ENCODE measurements at regions not wholly inside any gene's neighbourhood (a gene's known extent, or its start where the extent isn't known, plus 50 kb on each side); places are given as distances from the start of the nearest gene placed in this dataset.

DNA sequence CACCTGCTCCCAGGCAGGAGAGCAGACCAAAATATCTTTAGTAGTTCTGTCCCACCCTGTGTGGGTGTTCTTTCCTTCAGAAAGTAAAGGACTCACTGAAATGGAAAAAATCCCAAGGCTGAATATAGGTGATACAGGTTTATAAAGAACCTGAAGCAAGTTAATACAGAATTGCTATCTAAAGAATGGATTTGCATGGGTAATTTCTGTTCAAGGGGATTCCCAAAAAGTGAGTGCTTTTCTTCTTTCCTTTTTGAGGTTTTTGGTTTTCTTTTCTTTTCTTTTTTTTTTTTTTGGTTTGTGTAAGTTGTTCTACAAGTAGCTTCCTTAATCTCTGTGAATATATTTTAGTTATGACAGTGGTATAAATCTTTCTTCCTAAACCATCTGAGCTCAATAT, 560.7 kb upstream of the BOD1L1 start:
- H4K5ac ChIP-seq (ENCODE audit: insufficient read length, low read depth, low read length): no peak overlapping the region
- H2BK5ac ChIP-seq (ENCODE audit: low read depth, low read length): no peak overlapping the region
- no peaks in the 10 kb centered on the region for H3K23me2 ChIP-seq (ENCODE audit: low read depth, low read length)
- no peak overlapping the region for H3K27ac ChIP-seq (ENCODE audit: low read depth, low read length)
- no peaks in the 10 kb centered on the region for H3K36me3 ChIP-seq (ENCODE audit: control insufficient read depth in 2 of 4, insufficient read depth in 4 of 4, low read length in 3 of 4)
- H3K4me1 ChIP-seq (replicated peaks in 1 of 4; ENCODE audit: control insufficient read depth in 3 of 4, insufficient read depth in 4 of 4, low read length in 3 of 4): no peaks in the 10 kb centered on the region
- H2BK20ac ChIP-seq (ENCODE audit: low read length): no peak overlapping the region
- H3K4me3 ChIP-seq (ENCODE audit: extremely low read depth in 1 of 4, insufficient read depth in 2 of 4, low read depth in 3 of 4, low read length in 4 of 4): no peak overlapping the region
- H3K9ac ChIP-seq (replicated peaks in 1 of 4; ENCODE audit: extremely low read depth in 1 of 4, low read depth in 3 of 4, low read length in 3 of 4): no peak overlapping the region
- peaks cover 0 to 1% (median 0%) of the 10 kb centered on the region in 4 experiments; a peak in 1 of 7 replicates for H3K27me3 ChIP-seq (replicated peaks in 1 of 4; ENCODE audit: control insufficient read depth in 3 of 4, extremely low read depth in 1 of 4, insufficient read depth in 3 of 4, low read length in 3 of 4)
- H3K79me2 ChIP-seq (ENCODE audit: control insufficient read depth in 1 of 2, insufficient read depth in 2 of 2, low read length in 2 of 2): no peaks in the 10 kb centered on the region
- no peak overlapping the region for H2AK5ac ChIP-seq (ENCODE audit: low read depth, low read length)
- H3K14ac ChIP-seq (ENCODE audit: insufficient read length): no peak overlapping the region
- H2BK120ac ChIP-seq (replicated peaks; ENCODE audit: low read depth, low read length): no peak overlapping the region
- no peak overlapping the region for H3K18ac ChIP-seq (ENCODE audit: extremely low read depth, low read length)
- H2BK12ac ChIP-seq (ENCODE audit: low read depth, low read length): no peak overlapping the region
- no peak overlapping the region for H4K8ac ChIP-seq (ENCODE audit: extremely low read depth, insufficient read depth, low read length)
- no peaks in the 10 kb centered on the region for H3K9me3 ChIP-seq (ENCODE audit: insufficient read depth in 2 of 2, low read depth in 1 of 2, low read length in 1 of 2)
- FAIRE-seq (no peak), DNase-seq (ENCODE audit: low read depth in 1 of 2, low spot score in 2 of 2) (no peak)
- no peak overlapping the region for H3K4me2 ChIP-seq (ENCODE audit: insufficient read depth in 1 of 2, low read depth in 2 of 2, low read length in 2 of 2)
- no peak overlapping the region for H2AFZ ChIP-seq (ENCODE audit: low read length)
- H3K56ac ChIP-seq (replicated peaks; ENCODE audit: insufficient read length, low read depth, low read length): no peak overlapping the region
- no peak overlapping the region for H2BK15ac ChIP-seq (ENCODE audit: low read length)
- H3K23ac ChIP-seq (ENCODE audit: insufficient read length): no peak overlapping the region
- CTCF ChIA-PET (ENCODE audit: partially characterized antibody): interaction anchor here (0.5 kb wide), 1 partner anchor 328 kb away, joined by 3 read pairs; no protein-coding TSS in a partner anchor
- no peak overlapping the region for H3K4ac ChIP-seq (replicated peaks; ENCODE audit: insufficient read length, low read depth, low read length)
- no peak overlapping the region for H4K91ac ChIP-seq (replicated peaks; ENCODE audit: insufficient read length, low read length)
- H3K79me1 ChIP-seq (ENCODE audit: low read depth, low read length): no peaks in the 10 kb centered on the region
- POLR2A ChIA-PET (ENCODE audit: partially characterized antibody): no interaction called here
- no peaks in the 10 kb centered on the region for H4K20me1 ChIP-seq (replicated peaks in 1 of 2; ENCODE audit: control insufficient read depth in 1 of 2, insufficient read depth in 2 of 2, low read length in 2 of 2)
- TF ChIP-seq NANOG (IDR thresholded peaks at IDR 0.05; ENCODE audit: insufficient read depth, low read depth, low read length, poor library complexity, severe bottlenecking): no peak
- TF ChIP-seq CTCF (IDR thresholded peaks at IDR 0.05; ENCODE audit: control extremely low read depth in 1 of 3, insufficient read depth in 1 of 3, low read depth in 1 of 3, low read length in 3 of 3): no peak
- no peak for TF ChIP-seq RAD21 (IDR thresholded peaks at IDR 0.05 in 1 of 2, conservative IDR thresholded peaks at IDR 0.05 in 1 of 2; ENCODE audit: low read depth in 2 of 2, low read length in 2 of 2)
- TF ChIP-seq POU5F1 (IDR thresholded peaks at IDR 0.05; ENCODE audit: low read depth, low read length): no peak
- no peak for TF ChIP-seq SUZ12 (IDR thresholded peaks at IDR 0.05; ENCODE audit: low read length)
- TF ChIP-seq PHF8 (conservative IDR thresholded peaks at IDR 0.05; ENCODE audit: low read depth, low read length): no peak
- no peak for TF ChIP-seq TCF12 (IDR thresholded peaks at IDR 0.05; ENCODE audit: low read depth, low read length)
- TF ChIP-seq CBX5 (IDR thresholded peaks at IDR 0.05; ENCODE audit: low read depth, low read length): no peak
- no peak for TF ChIP-seq RFX5 (IDR thresholded peaks at IDR 0.05; ENCODE audit: borderline replicate concordance, low read depth, low read length)
- no peak for TF ChIP-seq CHD1 (IDR thresholded peaks at IDR 0.05; ENCODE audit: low read depth, low read length)
- no peak for TF ChIP-seq SIRT6 (IDR thresholded peaks at IDR 0.05; ENCODE audit: low read length)
- TF ChIP-seq NRF1 (IDR thresholded peaks at IDR 0.05; ENCODE audit: low read depth, low read length): no peak
- TF ChIP-seq, protein P1, sequence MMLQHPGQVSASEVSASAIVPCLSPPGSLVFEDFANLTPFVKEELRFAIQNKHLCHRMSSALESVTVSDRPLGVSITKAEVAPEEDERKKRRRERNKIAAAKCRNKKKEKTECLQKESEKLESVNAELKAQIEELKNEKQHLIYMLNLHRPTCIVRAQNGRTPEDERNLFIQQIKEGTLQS (IDR thresholded peaks at IDR 0.05; ENCODE audit: insufficient read depth, low read depth, low read length): no peak

All from H1 (cell line).